ENCODE measurements at regions not wholly inside any gene's neighbourhood (a gene's known extent, or its start where the extent isn't known, plus 50 kb on each side); places are given as distances from the start of the nearest gene placed in this dataset.

DNA sequence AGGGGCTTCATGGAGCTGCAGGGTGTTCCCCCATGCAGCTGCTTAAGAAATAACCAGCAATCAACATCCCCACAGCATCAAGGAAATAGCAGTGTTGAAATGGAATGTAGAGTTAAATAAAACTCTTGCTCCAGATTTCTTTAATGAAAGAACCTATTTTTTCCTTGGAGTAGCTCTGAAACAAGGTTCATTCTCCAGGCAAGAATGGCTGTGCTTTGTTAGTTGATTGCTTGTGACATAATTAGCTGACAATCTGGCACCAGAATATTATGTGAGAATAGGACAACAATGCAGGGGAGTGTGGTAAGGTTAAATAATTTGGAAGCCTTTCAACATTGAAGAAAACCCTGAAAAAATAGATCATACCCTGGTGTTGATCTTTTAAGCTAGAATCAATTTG, 254.2 kb upstream of the RRP15 start:
- no peak for DNase-seq (ENCODE audit: low read depth, low spot score)
- TF ChIP-seq, protein P1, sequence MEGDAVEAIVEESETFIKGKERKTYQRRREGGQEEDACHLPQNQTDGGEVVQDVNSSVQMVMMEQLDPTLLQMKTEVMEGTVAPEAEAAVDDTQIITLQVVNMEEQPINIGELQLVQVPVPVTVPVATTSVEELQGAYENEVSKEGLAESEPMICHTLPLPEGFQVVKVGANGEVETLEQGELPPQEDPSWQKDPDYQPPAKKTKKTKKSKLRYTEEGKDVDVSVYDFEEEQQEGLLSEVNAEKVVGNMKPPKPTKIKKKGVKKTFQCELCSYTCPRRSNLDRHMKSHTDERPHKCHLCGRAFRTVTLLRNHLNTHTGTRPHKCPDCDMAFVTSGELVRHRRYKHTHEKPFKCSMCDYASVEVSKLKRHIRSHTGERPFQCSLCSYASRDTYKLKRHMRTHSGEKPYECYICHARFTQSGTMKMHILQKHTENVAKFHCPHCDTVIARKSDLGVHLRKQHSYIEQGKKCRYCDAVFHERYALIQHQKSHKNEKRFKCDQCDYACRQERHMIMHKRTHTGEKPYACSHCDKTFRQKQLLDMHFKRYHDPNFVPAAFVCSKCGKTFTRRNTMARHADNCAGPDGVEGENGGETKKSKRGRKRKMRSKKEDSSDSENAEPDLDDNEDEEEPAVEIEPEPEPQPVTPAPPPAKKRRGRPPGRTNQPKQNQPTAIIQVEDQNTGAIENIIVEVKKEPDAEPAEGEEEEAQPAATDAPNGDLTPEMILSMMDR (IDR thresholded peaks at IDR 0.05; ENCODE audit: insufficient read depth, low read length, missing control alignments): no peak
- POLR2A ChIA-PET: no interaction called here
- H3K4me3 ChIP-seq (ENCODE audit: low read depth, low read length): no peak overlapping the region
- CTCF ChIA-PET: no interaction called here

DNA sequence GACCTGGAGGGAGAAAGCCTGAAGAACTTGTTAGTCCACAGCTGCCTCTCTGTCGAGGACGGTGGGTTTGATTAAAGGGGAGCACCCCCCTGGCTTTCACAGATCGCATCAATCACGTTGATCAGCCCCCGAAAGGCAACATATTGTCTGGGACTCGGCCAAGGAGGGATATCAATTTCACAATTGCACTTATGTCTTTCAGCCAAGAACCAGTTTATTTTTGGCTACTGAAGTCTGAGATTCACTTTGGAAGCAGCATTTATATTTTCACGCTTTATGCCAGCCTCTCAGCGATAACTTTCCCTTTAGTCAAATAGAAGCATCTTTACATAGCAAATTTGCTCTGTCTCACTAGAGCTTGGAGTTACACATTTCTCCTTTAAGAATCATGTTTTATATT, 253.2 kb upstream of the RRP15 start:
- no peak for DNase-seq (ENCODE audit: low read depth, low spot score)
- ChIA-PET POLR2A (no interaction called here), CTCF (no interaction called here)
- TF ChIP-seq, protein P1 (IDR thresholded peaks at IDR 0.05; ENCODE audit: insufficient read depth, low read length, missing control alignments): no peak
- H3K4me3 ChIP-seq (ENCODE audit: low read depth, low read length): no peak overlapping the region

DNA sequence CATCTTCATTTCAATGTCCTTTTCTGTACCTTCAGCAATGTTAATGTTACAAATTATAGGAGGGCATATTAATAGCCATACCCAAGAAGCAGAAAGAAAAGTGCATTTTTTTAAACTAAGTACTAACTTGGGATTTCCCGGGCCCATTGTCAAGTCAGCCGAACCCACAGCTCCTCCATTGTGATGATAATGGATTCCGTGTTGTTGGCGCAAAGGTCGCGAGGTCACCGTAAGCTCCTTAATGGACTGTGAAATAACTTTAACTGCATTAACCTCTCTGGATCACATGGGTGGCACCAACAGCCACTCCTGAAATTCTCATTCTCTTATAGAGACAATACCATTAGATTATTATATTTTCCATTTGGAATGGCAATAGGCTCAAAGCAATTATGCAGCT, 250.6 kb upstream of the RRP15 start:
- POLR2A ChIA-PET: no interaction called here
- H3K4me3 ChIP-seq (ENCODE audit: low read depth, low read length): no peak overlapping the region
- no peak for DNase-seq (ENCODE audit: low read depth, low spot score)
- TF ChIP-seq, protein P1 (IDR thresholded peaks at IDR 0.05; ENCODE audit: insufficient read depth, low read length, missing control alignments): no peak
- CTCF ChIA-PET: interaction anchor here (0.6 kb wide), 1 partner anchor 669 kb away, joined by 3 read pairs; no protein-coding TSS in a partner anchor

DNA sequence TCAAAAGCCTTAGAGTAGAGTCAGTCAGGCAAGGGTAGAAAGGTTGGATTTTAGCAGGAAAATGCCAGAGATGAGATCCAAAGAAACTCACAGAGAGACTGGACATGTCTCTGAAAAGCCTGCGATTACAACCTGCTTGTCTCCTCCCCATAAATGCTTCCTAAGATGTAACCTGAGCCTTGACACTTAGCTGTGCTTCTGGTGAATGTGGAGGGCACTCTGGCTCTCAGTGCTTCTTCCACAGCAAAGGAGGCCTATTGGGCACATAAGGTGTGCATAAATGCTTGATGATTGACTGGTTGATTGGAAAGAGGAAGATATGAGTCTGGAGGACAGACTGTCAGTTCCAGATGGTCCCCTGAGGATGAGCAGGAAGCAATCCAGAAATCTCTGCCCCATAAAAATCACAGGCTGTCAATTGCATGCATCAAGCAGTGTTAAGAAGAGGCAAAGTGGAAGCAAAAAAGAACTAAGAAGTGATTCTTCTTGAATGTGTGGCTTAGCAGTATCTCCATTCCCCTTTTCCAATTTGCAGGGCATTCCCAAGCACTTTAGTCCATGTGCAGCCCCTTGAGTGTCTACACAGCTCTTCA, 236.2 kb upstream of the RRP15 start:
- DNase-seq (ENCODE audit: low read depth, low spot score): no peak
- POLR2A ChIA-PET: no interaction called here
- CTCF ChIA-PET: no interaction called here
- H3K4me3 ChIP-seq (ENCODE audit: low read depth, low read length): no peak overlapping the region
- TF ChIP-seq, protein P1 (IDR thresholded peaks at IDR 0.05; ENCODE audit: insufficient read depth, low read length, missing control alignments): no peak

DNA sequence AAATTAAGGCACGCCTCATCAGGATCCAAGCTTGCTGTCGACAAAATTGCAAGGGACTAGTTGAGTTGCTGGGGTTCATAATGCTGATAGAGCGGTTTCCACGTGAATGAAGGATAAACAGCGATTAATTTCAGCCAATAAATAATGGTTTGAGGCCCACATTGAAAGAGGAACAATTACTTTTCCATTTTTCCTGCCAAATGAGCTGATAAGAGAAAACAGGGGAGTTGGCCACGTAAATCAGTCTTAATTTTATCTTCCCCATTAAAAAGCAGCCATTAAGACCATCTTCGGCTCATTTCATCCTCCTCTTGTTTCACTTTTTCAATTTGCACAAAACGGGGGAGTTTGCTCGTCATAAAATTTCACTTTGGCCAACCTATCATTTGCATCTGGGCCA, 235.5 kb upstream of the RRP15 start:
- H3K4me3 ChIP-seq (ENCODE audit: low read depth, low read length): no peak overlapping the region
- ChIA-PET CTCF (no interaction called here), POLR2A (no interaction called here)
- TF ChIP-seq, protein P1 (IDR thresholded peaks at IDR 0.05; ENCODE audit: insufficient read depth, low read length, missing control alignments): no peak
- no peak for DNase-seq (ENCODE audit: low read depth, low spot score)

DNA sequence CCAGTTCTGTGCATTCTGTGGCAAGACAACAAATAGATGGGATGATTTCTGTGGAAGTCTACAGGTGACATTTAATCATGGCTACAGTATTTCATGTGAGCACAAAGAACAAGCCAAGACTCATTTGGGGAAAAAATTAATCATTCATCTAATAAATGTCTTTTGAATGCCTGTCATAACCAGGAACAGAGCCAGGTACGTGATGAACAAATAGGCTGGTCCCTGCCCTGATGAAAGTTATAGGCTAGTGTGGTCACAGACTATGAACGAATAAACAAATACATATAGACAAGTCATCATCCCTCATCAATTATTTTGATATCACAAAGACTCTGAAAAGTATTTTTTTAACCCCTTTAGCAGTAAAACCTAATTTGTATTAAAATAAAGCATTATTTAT, 226.4 kb upstream of the RRP15 start:
- TF ChIP-seq, protein P1 (IDR thresholded peaks at IDR 0.05; ENCODE audit: insufficient read depth, low read length, missing control alignments): no peak
- no peak overlapping the region for H3K4me3 ChIP-seq (ENCODE audit: low read depth, low read length)
- ChIA-PET CTCF (no interaction called here), POLR2A (no interaction called here)
- no peak for DNase-seq (ENCODE audit: low read depth, low spot score)

All from AG04449 (cell line).